ENCODE measurements at regions not wholly inside any gene's neighbourhood (a gene's known extent, or its start where the extent isn't known, plus 50 kb on each side); places are given as distances from the start of the nearest gene placed in this dataset.

- H4K91ac ChIP-seq (ENCODE audit: insufficient read depth, low read depth, low read length): no peak overlapping the region
- ChIA-PET POLR2A (ENCODE audit: unreplicated experiment) (no interaction called here), CTCF (no interaction called here)
- H2AK9ac ChIP-seq (replicated peaks; ENCODE audit: low read depth, low read length, poor library complexity): no peak overlapping the region
- TF ChIP-seq ELK1 (IDR thresholded peaks at IDR 0.05; ENCODE audit: borderline replicate concordance, low read depth, low read length) (no peak), CHD1 (IDR thresholded peaks at IDR 0.05; ENCODE audit: low read depth, low read length) (no peak), RFX5 (IDR thresholded peaks at IDR 0.05; ENCODE audit: low read depth, low read length) (no peak), POLR2A (IDR thresholded peaks at IDR 0.05; ENCODE audit: low read depth, low read length) (no peak), MXI1 (IDR thresholded peaks at IDR 0.05; ENCODE audit: borderline replicate concordance, low read depth, low read length) (no peak), SMC3 (IDR thresholded peaks at IDR 0.05; ENCODE audit: low read depth, low read length) (no peak), MAZ (IDR thresholded peaks at IDR 0.05; ENCODE audit: borderline replicate concordance, low read depth, low read length) (no peak), FOS (IDR thresholded peaks at IDR 0.05; ENCODE audit: low read depth, low read length) (no peak), NFE2L2 (IDR thresholded peaks at IDR 0.05; ENCODE audit: low read depth, low read length) (no peak), BHLHE40 (IDR thresholded peaks at IDR 0.05; ENCODE audit: low read depth, low read length) (no peak), CEBPB (IDR thresholded peaks at IDR 0.05; ENCODE audit: low read depth, low read length) (no peak), MAFK (IDR thresholded peaks at IDR 0.05; ENCODE audit: low read depth, low read length) (no peak), RCOR1 (IDR thresholded peaks at IDR 0.05; ENCODE audit: insufficient replicate concordance, low read length) (no peak), RAD21 (IDR thresholded peaks at IDR 0.05; ENCODE audit: low read length) (no peak), CTCF (conservative IDR thresholded peaks at IDR 0.05; ENCODE audit: low read depth, low read length) (no peak)
- TF ChIP-seq, protein P1, sequence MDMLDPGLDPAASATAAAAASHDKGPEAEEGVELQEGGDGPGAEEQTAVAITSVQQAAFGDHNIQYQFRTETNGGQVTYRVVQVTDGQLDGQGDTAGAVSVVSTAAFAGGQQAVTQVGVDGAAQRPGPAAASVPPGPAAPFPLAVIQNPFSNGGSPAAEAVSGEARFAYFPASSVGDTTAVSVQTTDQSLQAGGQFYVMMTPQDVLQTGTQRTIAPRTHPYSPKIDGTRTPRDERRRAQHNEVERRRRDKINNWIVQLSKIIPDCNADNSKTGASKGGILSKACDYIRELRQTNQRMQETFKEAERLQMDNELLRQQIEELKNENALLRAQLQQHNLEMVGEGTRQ (IDR thresholded peaks at IDR 0.05; ENCODE audit: low read depth, low read length): no peak
- H3K36me3 ChIP-seq (ENCODE audit: control insufficient read depth, insufficient read depth, low read length): no peaks in the 10 kb centered on the region
- DNase-seq (no peak), ATAC-seq (ENCODE audit: low read depth) (no peak)
- no peak overlapping the region for H3K23ac ChIP-seq (ENCODE audit: low read depth, low read length)
- H3K9me1 ChIP-seq (ENCODE audit: insufficient read depth, low read length): no peaks in the 10 kb centered on the region
- H4K20me1 ChIP-seq (ENCODE audit: insufficient read depth, low read length): no peaks in the 10 kb centered on the region
- no peak overlapping the region for H4K8ac ChIP-seq (ENCODE audit: low read depth in 2 of 2, low read length in 2 of 2)
- in situ Hi-C loops (cut with MboI; ENCODE audit: low sequenced_read_pairs): no loop called here
- H3K4me3 ChIP-seq (ENCODE audit: insufficient read depth, low read depth, low read length): no peak overlapping the region
- H3K4ac ChIP-seq (ENCODE audit: low read depth, low read length): no peak overlapping the region
- no peaks in the 10 kb centered on the region for H3K79me1 ChIP-seq (ENCODE audit: low read depth in 1 of 2, low read length in 2 of 2)
- H2BK120ac ChIP-seq (ENCODE audit: low read depth, low read length): no peak overlapping the region
- no peak overlapping the region for H3K56ac ChIP-seq (ENCODE audit: extremely low read depth, insufficient read depth, low read length)
- no peak overlapping the region for H3K14ac ChIP-seq (replicated peaks; ENCODE audit: low read depth, low read length)
- no peak overlapping the region for H3K18ac ChIP-seq (ENCODE audit: low read depth, low read length)
- no peak overlapping the region for H2BK20ac ChIP-seq (ENCODE audit: low read depth, low read length)
- H2AFZ ChIP-seq (replicated peaks; ENCODE audit: low read length, poor library complexity): no peak overlapping the region
- no peak overlapping the region for H3K4me2 ChIP-seq (ENCODE audit: low read depth, low read length)
- dilution Hi-C loops (cut with HindIII; ENCODE audit: low sequenced_read_pairs, unreplicated experiment): no loop called here
- H4K5ac ChIP-seq (ENCODE audit: low read depth, low read length): no peak overlapping the region
- H2BK5ac ChIP-seq (ENCODE audit: low read depth, low read length, poor library complexity, severe bottlenecking): no peak overlapping the region
- H3K9me3 ChIP-seq (ENCODE audit: control insufficient read depth, insufficient read depth, low read length): peaks cover 8% of the 10 kb centered on the region; the same call in 1 of the 2 replicates
- H2BK15ac ChIP-seq (ENCODE audit: low read depth, low read length): no peak overlapping the region
- no peaks in the 10 kb centered on the region for H3K27me3 ChIP-seq (ENCODE audit: control insufficient read depth, insufficient read depth, low read length)
- H3K9ac ChIP-seq (ENCODE audit: low read depth, low read length): no peak overlapping the region
- no peak overlapping the region for H3K27ac ChIP-seq (ENCODE audit: insufficient read depth, low read length)
- intact Hi-C loops (cut with micrococcal nuclease): no loop called here
- H3K4me1 ChIP-seq (ENCODE audit: control insufficient read depth, insufficient read depth, low read length): no peaks in the 10 kb centered on the region
- H2AK5ac ChIP-seq (ENCODE audit: low read depth, low read length): no peak overlapping the region
- BruUV-seq (replicated peaks): no TSS peak
Measured at GRCh38 chr10:111871458-111871857, 312.1 kb downstream of the GPAM start.
